ENCODE measurements at regions not wholly inside any gene's neighbourhood (a gene's known extent, or its start where the extent isn't known, plus 50 kb on each side); places are given as distances from the start of the nearest gene placed in this dataset.

GRCh38 chr13:33464345-33464744, 178.8 kb upstream of the STARD13 start:
- no peak for DNase-seq (ENCODE audit: low read depth in 1 of 2, low spot score in 1 of 2)

DNA sequence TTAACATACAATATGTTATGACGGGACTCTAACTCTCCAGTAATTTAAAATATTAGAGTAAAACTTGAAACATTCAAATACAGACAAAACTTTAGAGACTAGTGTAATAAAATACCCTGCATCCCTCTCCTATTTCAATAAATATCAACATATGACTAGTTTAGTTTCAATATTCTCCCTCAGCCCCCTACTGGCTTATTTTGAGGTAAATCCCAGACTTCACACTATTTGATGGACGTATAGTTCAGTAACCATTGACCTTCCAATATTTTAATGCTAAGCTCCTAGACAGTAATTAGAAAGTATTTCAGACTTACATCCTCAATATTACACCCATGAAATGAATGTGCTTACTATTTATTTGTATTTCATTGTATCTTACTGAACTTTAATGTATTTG, 180.7 kb upstream of the STARD13 start:
- no peak for DNase-seq (ENCODE audit: low read depth in 1 of 2, low spot score in 1 of 2)

DNA sequence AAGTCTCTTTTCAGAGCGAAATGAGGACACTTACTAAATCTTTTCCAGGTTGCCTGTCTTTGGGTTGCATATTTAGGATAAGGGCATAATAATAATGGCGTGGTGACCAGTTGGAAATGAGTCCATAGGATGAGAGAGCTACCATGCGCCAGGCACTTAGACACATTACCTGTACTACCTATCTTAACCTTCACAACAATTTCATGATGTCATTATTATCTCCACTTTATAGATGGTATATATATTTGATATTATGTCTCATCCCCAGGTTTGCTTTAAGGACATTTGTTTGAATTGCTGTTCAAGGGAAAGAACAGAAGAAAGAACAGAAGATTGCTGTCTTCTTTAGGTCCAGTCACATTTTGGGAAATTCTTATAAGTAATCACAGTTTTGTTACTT, 182.0 kb upstream of the STARD13 start:
- DNase-seq (ENCODE audit: low read depth in 1 of 2, low spot score in 1 of 2), result no peak

- no peak for DNase-seq (ENCODE audit: low read depth in 1 of 2, low spot score in 1 of 2)
These were observed 185.6 kb upstream of the STARD13 start for GRCh38 chr13:33471204-33471603.

- no peak for DNase-seq (ENCODE audit: low read depth in 1 of 2, low spot score in 1 of 2)
These were observed 186.9 kb upstream of the STARD13 start for GRCh38 chr13:33472446-33472845.

GRCh38 chr13:33479105-33479504, 193.6 kb upstream of the STARD13 start:
- no peak for DNase-seq (ENCODE audit: low read depth in 1 of 2, low spot score in 1 of 2)

DNA sequence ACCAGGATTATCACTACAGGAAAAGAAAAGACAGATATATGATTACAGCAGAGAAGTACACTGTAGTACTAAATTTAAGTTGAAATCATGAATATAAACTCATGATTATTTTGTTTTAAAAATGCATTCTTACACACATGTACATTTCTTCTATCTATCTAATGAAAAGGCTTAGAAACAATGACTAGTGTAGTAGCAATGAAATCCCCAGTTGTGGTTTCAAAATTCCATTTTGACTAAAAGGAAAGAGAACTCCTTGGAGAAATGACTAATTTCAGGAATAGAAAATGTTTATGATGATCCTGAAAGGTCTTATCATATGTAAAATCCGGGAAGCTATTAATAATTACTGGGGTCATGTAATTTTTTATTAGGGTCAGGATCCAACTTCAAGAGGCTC, 195.0 kb upstream of the STARD13 start:
- no peak for DNase-seq (ENCODE audit: low read depth in 1 of 2, low spot score in 1 of 2)

DNA sequence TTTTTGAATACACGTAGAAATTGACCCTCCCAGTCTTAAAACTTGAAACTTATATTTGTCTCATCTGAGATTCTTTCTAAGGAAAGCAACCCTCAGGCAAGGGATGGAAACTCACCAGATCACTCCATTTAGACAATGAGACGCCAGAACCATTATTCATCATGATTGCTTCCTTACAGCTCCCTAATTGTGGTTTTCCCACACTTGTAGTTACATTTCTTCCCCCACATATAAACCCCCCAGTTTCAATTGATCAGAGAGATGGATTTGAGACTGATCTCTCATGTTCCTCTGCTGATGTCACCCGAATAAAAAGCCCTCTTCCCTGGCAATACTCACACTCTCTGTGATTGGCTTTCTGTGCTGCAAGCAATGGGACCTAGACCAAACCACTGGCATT, 197.9 kb upstream of the STARD13 start:
- DNase-seq (ENCODE audit: low read depth in 1 of 2, low spot score in 1 of 2), result no peak

GRCh38 chr13:33485247-33485646, 199.7 kb upstream of the STARD13 start:
- no peak for DNase-seq (ENCODE audit: low read depth in 1 of 2, low spot score in 1 of 2)

- no peak for DNase-seq (ENCODE audit: low read depth in 1 of 2, low spot score in 1 of 2)
These were observed 202.2 kb upstream of the STARD13 start for GRCh38 chr13:33487575-33488243.

GRCh38 chr13:33489563-33489962, 204.0 kb upstream of the STARD13 start:
- no peak for DNase-seq (ENCODE audit: low read depth in 1 of 2, low spot score in 1 of 2)

DNA sequence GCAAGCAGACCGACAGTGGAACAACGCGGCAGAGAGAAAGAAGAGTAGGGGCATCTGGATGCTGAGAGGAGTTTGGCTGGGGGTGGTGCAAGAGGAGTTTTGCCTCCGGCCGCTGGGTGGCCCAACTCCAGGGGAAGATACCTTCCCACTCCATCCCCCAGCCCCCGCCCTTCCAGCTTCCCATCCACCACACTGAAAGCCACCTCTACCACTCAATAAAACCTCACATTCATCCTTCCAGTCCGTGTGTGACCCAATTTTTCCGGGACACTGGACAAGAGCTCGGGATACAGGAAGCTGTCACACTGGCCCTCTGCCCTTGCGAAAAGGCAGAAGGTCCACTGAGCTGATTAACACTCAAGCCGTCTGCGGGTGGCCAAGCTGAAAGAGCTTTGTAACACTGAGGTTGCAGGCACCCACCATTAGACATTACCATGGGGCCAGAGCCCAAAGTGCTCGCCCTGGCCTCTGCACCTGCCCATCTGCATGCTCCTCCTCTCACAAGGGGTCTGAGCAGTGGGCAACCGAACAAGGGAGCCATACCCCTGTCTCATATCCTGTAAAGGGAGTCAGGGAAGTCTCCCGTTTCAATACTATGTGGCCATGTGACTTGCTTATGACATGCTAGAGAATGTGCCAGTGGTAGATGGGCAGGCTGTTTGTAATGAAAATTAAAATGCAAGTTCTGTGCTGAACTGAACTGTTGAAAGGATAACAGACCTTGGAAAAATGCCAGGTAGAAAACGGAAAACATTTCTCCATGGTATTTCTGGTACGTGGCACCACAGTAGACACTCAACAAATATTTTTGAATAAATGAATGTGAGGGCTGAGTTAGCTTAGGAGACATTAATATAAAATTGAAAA, 205.1 kb upstream of the STARD13 start:
- no peak for DNase-seq (ENCODE audit: low read depth in 1 of 2, low spot score in 1 of 2)

DNA sequence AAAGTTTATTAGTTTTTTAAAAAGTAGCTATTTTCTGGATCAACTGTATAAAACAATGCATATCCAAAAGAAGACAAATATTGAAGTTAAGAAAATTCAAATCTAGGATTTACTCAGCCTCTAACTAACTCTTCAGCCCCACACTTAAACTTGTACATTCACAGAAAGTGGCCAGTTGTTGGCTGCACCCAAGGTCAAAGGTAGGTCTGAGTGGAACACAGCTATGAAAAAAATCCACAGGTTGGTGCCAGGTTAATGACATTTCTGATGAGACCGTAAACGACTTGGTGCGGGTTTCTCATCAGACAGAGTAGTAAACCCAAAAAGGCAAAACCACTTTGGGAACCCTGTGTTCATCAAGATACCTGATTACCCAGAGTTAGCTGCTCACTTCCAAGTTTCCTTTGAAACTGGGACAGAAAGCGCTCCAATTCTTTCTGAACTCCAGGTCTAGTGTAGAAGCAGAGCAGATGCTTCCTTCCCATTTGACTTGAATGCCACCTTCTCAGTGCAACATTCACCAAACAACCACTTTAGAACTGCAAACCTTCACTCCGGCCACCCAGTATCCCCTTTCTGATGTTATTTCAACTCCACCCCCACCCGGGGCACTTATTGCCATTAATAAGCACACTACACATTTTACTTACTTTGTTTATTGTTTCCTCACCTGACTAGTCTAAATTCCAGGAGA, 208.3 kb upstream of the STARD13 start:
- DNase-seq (ENCODE audit: low read depth in 1 of 2, low spot score in 1 of 2), result no peak

GRCh38 chr13:33494596-33495204, 209.1 kb upstream of the STARD13 start:
- no peak for DNase-seq (ENCODE audit: low read depth in 1 of 2, low spot score in 1 of 2)

DNA sequence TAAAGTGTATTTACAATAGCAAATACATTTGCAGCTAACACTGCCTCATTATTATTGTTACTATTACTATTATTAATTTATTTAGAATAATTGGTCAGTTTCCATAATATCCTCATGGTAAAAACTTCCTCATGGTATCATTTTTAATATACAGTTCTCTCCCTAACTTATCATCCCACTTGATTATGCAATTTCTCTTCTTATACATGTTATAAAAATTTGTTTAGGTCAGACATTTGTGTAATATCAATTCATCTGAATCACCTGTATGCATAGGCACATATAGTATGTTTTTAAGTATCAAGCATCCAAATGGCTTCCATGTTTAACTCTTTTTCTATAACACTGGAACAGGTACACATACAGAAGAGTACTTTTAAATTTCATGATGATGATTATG, 210.8 kb upstream of the STARD13 start:
- DNase-seq (ENCODE audit: low read depth in 1 of 2, low spot score in 1 of 2), result no peak

- no peak for DNase-seq (ENCODE audit: low read depth in 1 of 2, low spot score in 1 of 2)
These were observed 211.7 kb upstream of the STARD13 start for GRCh38 chr13:33497146-33497845.

DNA sequence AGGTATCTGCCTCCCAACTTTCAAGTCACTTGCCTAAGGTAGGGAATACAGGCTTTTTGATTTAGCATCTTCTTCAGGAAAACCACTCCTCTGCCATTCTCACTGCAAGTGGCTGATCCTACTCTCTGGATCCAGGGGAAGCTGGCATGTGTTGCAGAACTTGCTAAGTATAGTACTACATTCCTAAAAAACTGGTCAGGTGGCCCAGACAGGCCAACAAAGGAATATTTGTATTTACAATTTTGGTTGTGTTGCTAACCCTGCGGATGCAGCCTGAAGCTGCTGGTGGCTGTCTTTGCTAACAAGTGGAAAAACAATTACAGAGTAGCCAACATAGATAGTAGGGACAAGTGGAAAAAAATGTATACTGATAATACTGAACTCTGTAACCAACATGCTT, 222.5 kb upstream of the STARD13 start:
- no peak for DNase-seq (ENCODE audit: low read depth in 1 of 2, low spot score in 1 of 2)

GRCh38 chr13:33509642-33510229, 224.2 kb upstream of the STARD13 start:
- no peak for DNase-seq (ENCODE audit: low read depth in 1 of 2, low spot score in 1 of 2)

DNA sequence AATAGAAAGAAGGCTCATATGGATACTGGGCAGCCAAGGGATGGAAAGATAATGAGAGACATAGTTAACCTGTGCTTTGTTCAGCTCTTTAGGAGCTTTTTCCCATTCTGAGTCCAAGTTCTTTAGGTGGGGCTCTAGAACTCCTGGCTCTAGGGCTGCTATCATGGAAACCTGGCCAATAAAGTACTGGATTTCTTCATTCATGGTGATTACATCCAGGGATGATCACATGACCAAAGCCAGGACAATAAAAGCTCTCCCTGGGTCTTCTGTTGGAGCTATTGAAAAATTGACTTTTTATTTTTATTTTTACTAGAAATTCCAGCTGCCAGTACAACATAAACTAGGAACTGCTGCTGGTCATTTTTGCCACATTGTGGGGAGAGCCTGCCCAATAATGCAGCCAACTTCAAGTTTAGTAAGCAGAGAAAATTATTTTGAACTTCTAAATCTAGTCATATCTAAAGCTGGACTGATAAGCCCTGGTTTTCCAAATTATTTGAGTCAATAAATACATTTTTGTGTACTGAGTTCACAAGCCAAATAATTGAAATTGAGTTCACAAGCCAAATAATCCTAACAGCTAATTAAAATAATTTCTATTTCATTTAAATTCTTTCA, 224.9 kb upstream of the STARD13 start:
- DNase-seq (ENCODE audit: low read depth in 1 of 2, low spot score in 1 of 2), result no peak

- no peak for DNase-seq (ENCODE audit: low read depth in 1 of 2, low spot score in 1 of 2)
These were observed 227.5 kb upstream of the STARD13 start for GRCh38 chr13:33512880-33513554.

Data from activated CD4-positive, alpha-beta T cell treated with anti-CD3 and anti-CD28 coated beads, Interleukin-2, amount 50 U/mL, for 24 hours (primary cell).